IPS-NIHi7 (cell line): ENCODE measurements at regions not wholly inside any gene's neighbourhood (a gene's known extent, or its start where the extent isn't known, plus 50 kb on each side); places are given as distances from the start of the nearest gene placed in this dataset.
A peak's percentile ranks its signal among the peaks of the same experiment; 100 is the strongest.

Experiments
- DNase-seq: peaks from one replicate; pipeline ENCODE4 v3.0.0; 2012; ENCODE audit warnings: mixed read lengths; ENCODE audit errors: extremely low spot score

GRCh38 chr3:187975561-187976364 is 178.2 kb upstream of the LPP start:
- DNase-seq: no peak

GRCh38 chr3:187976365-187976900 is 177.5 kb upstream of the LPP start:
- DNase-seq: no peak

GRCh38 chr3:187977659-187978058 is 176.3 kb upstream of the LPP start:
- no peak for DNase-seq

GRCh38 chr3:187978433-187979011 is 175.4 kb upstream of the LPP start:
- no peak for DNase-seq

- no peak for DNase-seq
Observed at GRCh38 chr3:187979564-187979963, 174.4 kb upstream of the LPP start.

GRCh38 chr3:187980861-187981260 is 173.1 kb upstream of the LPP start:
- no peak for DNase-seq

GRCh38 chr3:187982142-187982541 is 171.8 kb upstream of the LPP start:
- DNase-seq: no peak

GRCh38 chr3:187983484-187984124 is 170.4 kb upstream of the LPP start:
- no peak for DNase-seq

- DNase-seq: no peak
Observed at GRCh38 chr3:187985647-187986046, 168.3 kb upstream of the LPP start.

- no peak for DNase-seq
Observed at GRCh38 chr3:187986514-187986934, 167.4 kb upstream of the LPP start.

- no peak for DNase-seq
Observed at GRCh38 chr3:187987187-187987586, 166.8 kb upstream of the LPP start.

GRCh38 chr3:187987924-187988323 is 166.0 kb upstream of the LPP start:
- DNase-seq: no peak

- DNase-seq: peak; percentile 82
Observed at GRCh38 chr3:187989575-187990153, 164.3 kb upstream of the LPP start.

GRCh38 chr3:187992609-187993008 is 161.3 kb upstream of the LPP start:
- DNase-seq: no peak

- no peak for DNase-seq
Observed at GRCh38 chr3:187994221-187995042, 159.5 kb upstream of the LPP start.

- DNase-seq: no peak
Observed at GRCh38 chr3:187995043-187995400, 158.9 kb upstream of the LPP start.

GRCh38 chr3:187995667-187996066 is 158.3 kb upstream of the LPP start:
- no peak for DNase-seq

- no peak for DNase-seq
Observed at GRCh38 chr3:187996609-187997008, 157.3 kb upstream of the LPP start.

- DNase-seq: no peak
Observed at GRCh38 chr3:187997490-187997889, 156.5 kb upstream of the LPP start.

- no peak for DNase-seq
Observed at GRCh38 chr3:187997946-187998561, 155.9 kb upstream of the LPP start.

GRCh38 chr3:187998611-187999010 is 155.3 kb upstream of the LPP start:
- DNase-seq: no peak
